T-helper 1 cell (primary cell): ENCODE measurements at regions not wholly inside any gene's neighbourhood (a gene's known extent, or its start where the extent isn't known, plus 50 kb on each side); places are given as distances from the start of the nearest gene placed in this dataset.
"Not testable (repeated sequence)": the region's sequence is repeated elsewhere in the genome, so short reads cannot be mapped to it uniquely, and the experiment has no call there.

ENCODE experiments used
- DNase-seq, 5 donors: peaks; one replicate each; pipeline ENCODE4 v3.0.0-alpha.2; 2012 to 2020

- DNase-seq = no peak
Measured at GRCh38 chr10:28449382-28449781, 83.5 kb upstream of the WAC start.

- no peak for DNase-seq
Measured at GRCh38 chr10:28449926-28450325, 83.0 kb upstream of the WAC start.

GRCh38 chr10:28453926-28454325, 79.0 kb upstream of the WAC start:
- DNase-seq = no peak

- DNase-seq = no peak
Measured at GRCh38 chr10:28457110-28457509, 75.8 kb upstream of the WAC start.

GRCh38 chr10:28457873-28458272, 75.0 kb upstream of the WAC start:
- DNase-seq = not testable (repeated sequence)

- no peak for DNase-seq
Measured at GRCh38 chr10:28459453-28460144, 73.3 kb upstream of the WAC start.

GRCh38 chr10:28463141-28463540, 69.8 kb upstream of the WAC start:
- no peak for DNase-seq

- no peak for DNase-seq
Measured at GRCh38 chr10:28463676-28464395, 69.1 kb upstream of the WAC start.

GRCh38 chr10:28467615-28468014, 65.3 kb upstream of the WAC start:
- no peak for DNase-seq

GRCh38 chr10:28468707-28469483, 64.0 kb upstream of the WAC start:
- DNase-seq = no peak

- DNase-seq = no peak
Measured at GRCh38 chr10:28470873-28471651, 61.9 kb upstream of the WAC start.

- no peak for DNase-seq
Measured at GRCh38 chr10:28471652-28472050, 61.3 kb upstream of the WAC start.

- DNase-seq = no peak
Measured at GRCh38 chr10:28478646-28479045, 54.3 kb upstream of the WAC start.

- no peak for DNase-seq
Measured at GRCh38 chr10:28479425-28479865, 53.5 kb upstream of the WAC start.

- no peak for DNase-seq
Measured at GRCh38 chr10:28479927-28480627, 52.8 kb upstream of the WAC start.

GRCh38 chr10:28480628-28480965, 52.3 kb upstream of the WAC start:
- DNase-seq = no peak

- not testable (repeated sequence) for DNase-seq
Measured at GRCh38 chr10:28481346-28481745, 51.6 kb upstream of the WAC start.

GRCh38 chr10:28481968-28482367, 51.0 kb upstream of the WAC start:
- no peak for DNase-seq
